ENCODE measurements at regions not wholly inside any gene's neighbourhood (a gene's known extent, or its start where the extent isn't known, plus 50 kb on each side); places are given as distances from the start of the nearest gene placed in this dataset.

- no peak for DNase-seq
Observed at GRCh38 chr1:29744684-29745490, 508.6 kb downstream of the PTPRU start.

- DNase-seq, result no peak
Observed at GRCh38 chr1:29743931-29744330, 507.6 kb downstream of the PTPRU start.

- no peak for DNase-seq
Observed at GRCh38 chr1:29743264-29743663, 506.9 kb downstream of the PTPRU start.

- DNase-seq, result no peak
Observed at GRCh38 chr1:29739176-29739575, 502.9 kb downstream of the PTPRU start.

- DNase-seq, result no peak
Observed at GRCh38 chr1:29736582-29737188, 500.4 kb downstream of the PTPRU start.

- DNase-seq, result no peak
Observed at GRCh38 chr1:29732453-29732852, 496.1 kb downstream of the PTPRU start.

- DNase-seq, result no peak
Observed at GRCh38 chr1:29730623-29731022, 494.3 kb downstream of the PTPRU start.

GRCh38 chr1:29729281-29729680, 493.0 kb downstream of the PTPRU start:
- DNase-seq, result no peak

GRCh38 chr1:29728703-29729102, 492.4 kb downstream of the PTPRU start:
- no peak for DNase-seq

GRCh38 chr1:29725262-29725661, 488.9 kb downstream of the PTPRU start:
- no peak for DNase-seq

GRCh38 chr1:29722598-29722997, 486.3 kb downstream of the PTPRU start:
- no peak for DNase-seq

GRCh38 chr1:29719253-29719652, 482.9 kb downstream of the PTPRU start:
- no peak for DNase-seq

GRCh38 chr1:29718791-29719190, 482.5 kb downstream of the PTPRU start:
- DNase-seq, result no peak

- no peak for DNase-seq
Observed at GRCh38 chr1:29716306-29716705, 480.0 kb downstream of the PTPRU start.

GRCh38 chr1:29713857-29714256, 477.5 kb downstream of the PTPRU start:
- DNase-seq, result no peak

- DNase-seq, result no peak
Observed at GRCh38 chr1:29712801-29713200, 476.5 kb downstream of the PTPRU start.

GRCh38 chr1:29712284-29712651, 475.9 kb downstream of the PTPRU start:
- DNase-seq, result no peak

GRCh38 chr1:29711582-29712283, 475.4 kb downstream of the PTPRU start:
- no peak for DNase-seq

- DNase-seq, result no peak
Observed at GRCh38 chr1:29709704-29710280, 473.5 kb downstream of the PTPRU start.

GRCh38 chr1:29708796-29709703, 472.7 kb downstream of the PTPRU start:
- no peak for DNase-seq

- no peak for DNase-seq
Observed at GRCh38 chr1:29708381-29708780, 472.1 kb downstream of the PTPRU start.

GRCh38 chr1:29707796-29708195, 471.5 kb downstream of the PTPRU start:
- DNase-seq, result no peak

- no peak for DNase-seq
Observed at GRCh38 chr1:29706936-29707335, 470.6 kb downstream of the PTPRU start.

Measured in NCI-H446 treated with DMSO at 0.1 percent for 48 hours (cell line).